WTC11 (cell line): ENCODE measurements at regions not wholly inside any gene's neighbourhood (a gene's known extent, or its start where the extent isn't known, plus 50 kb on each side); places are given as distances from the start of the nearest gene placed in this dataset.

Source experiments
- ATAC-seq: fragments of 200-7000 bp; cut with Tn5 transposase; 2 replicates; pipeline ENCODE4 v1.10.0; 2021; ENCODE audit warnings: mild to moderate bottlenecking, moderate library complexity
- CTCF ChIA-PET: fragments of 300-600 bp; sonication (Branson Sonifier 250); formaldehyde crosslinking; loops from one replicate; lab custom pipeline; 2021; ENCODE audit warnings: antibody characterized with exemption; lab: Charles Lee
- POLR2A ChIA-PET: fragments of 350-600 bp; sonication (Branson Sonifier 250); formaldehyde crosslinking; loops from one replicate; lab custom pipeline; 2021; ENCODE audit warnings: antibody characterized with exemption; lab: Charles Lee
- DNase-seq: peaks from one replicate; pipeline ENCODE4 v3.0.0; 2021; ENCODE audit warnings: low spot score
- H3K27ac Mint-ChIP-seq: 2 replicates; pipeline ENCODE4 v1.8.0; 2021; ENCODE audit warnings: mixed read lengths
- H3K27me3 Mint-ChIP-seq: 2 replicates; pipeline ENCODE4 v1.8.0; 2021; ENCODE audit warnings: low read depth, mild to moderate bottlenecking, moderate library complexity, mixed read lengths
- H3K36me3 Mint-ChIP-seq: 2 replicates; pipeline ENCODE4 v1.8.0; 2021; ENCODE audit warnings: mixed read lengths
- H3K4me1 Mint-ChIP-seq: 2 replicates; pipeline ENCODE4 v1.8.0; 2022; ENCODE audit warnings: mixed read lengths
- H3K4me3 Mint-ChIP-seq: 2 replicates; pipeline ENCODE4 v1.8.0; 2021; ENCODE audit warnings: mild to moderate bottlenecking, moderate library complexity, mixed read lengths
- H3K9me3 Mint-ChIP-seq: 2 replicates; pipeline ENCODE4 v1.8.0; 2021; ENCODE audit warnings: mixed read lengths
- AR ChIP-seq: fragments of 250-450 bp; sonication (Bioruptor Pico); IDR thresholded peaks from 2 replicates; pipeline ENCODE4 v1.9.0; 2021; ENCODE audit warnings: mild to moderate bottlenecking
- CBFB ChIP-seq: sonication (generic); formaldehyde crosslinking; IDR thresholded peaks from 2 replicates; pipeline ENCODE4 v1.8.1; 2022; ENCODE audit warnings: mild to moderate bottlenecking, low read depth, missing genetic modification reagents
- CREM ChIP-seq: sonication (generic); formaldehyde crosslinking; IDR thresholded peaks from 2 replicates; pipeline ENCODE4 v1.8.1; 2022; ENCODE audit warnings: mild to moderate bottlenecking, missing genetic modification reagents, moderate library complexity
- ESRRA ChIP-seq: sonication (generic); formaldehyde crosslinking; IDR thresholded peaks from 2 replicates; pipeline ENCODE4 v1.8.1; 2022; ENCODE audit warnings: mild to moderate bottlenecking, missing genetic modification reagents, borderline replicate concordance
- FOXP4 ChIP-seq: sonication (generic); formaldehyde crosslinking; IDR thresholded peaks from 2 replicates; pipeline ENCODE4 v1.8.0; 2022; ENCODE audit warnings: mild to moderate bottlenecking, missing genetic modification reagents
- GABPB1 ChIP-seq: sonication (generic); formaldehyde crosslinking; IDR thresholded peaks from 2 replicates; pipeline ENCODE4 v1.8.1; 2023; ENCODE audit warnings: mild to moderate bottlenecking, missing genetic modification reagents
- GRHL2 ChIP-seq: fragments of 250-450 bp; sonication (Bioruptor Pico); IDR thresholded peaks from 2 replicates; pipeline ENCODE4 v1.8.0; 2022; ENCODE audit warnings: mild to moderate bottlenecking, moderate library complexity; ENCODE audit not compliant: insufficient replicate concordance, severe bottlenecking
- HMGA2 ChIP-seq: fragments of 250-450 bp; sonication (Bioruptor Pico); IDR thresholded peaks from 2 replicates; pipeline ENCODE4 v1.4.0; 2021; ENCODE audit warnings: mild to moderate bottlenecking, moderate library complexity
- NFE2L1 ChIP-seq: sonication (generic); formaldehyde crosslinking; IDR thresholded peaks from 2 replicates; pipeline ENCODE4 v1.8.1; 2023; ENCODE audit warnings: missing genetic modification reagents
- PRRX2 ChIP-seq: fragments of 250-450 bp; sonication (Bioruptor Pico); IDR thresholded peaks from 2 replicates; pipeline ENCODE4 v1.8.0; 2021; ENCODE audit warnings: mild to moderate bottlenecking
- SMAD3 ChIP-seq: sonication (generic); formaldehyde crosslinking; IDR thresholded peaks from 2 replicates; pipeline ENCODE4 v1.8.0; 2022; ENCODE audit warnings: missing genetic modification reagents, mild to moderate bottlenecking, borderline replicate concordance
- SOX15 ChIP-seq: fragments of 250-450 bp; sonication (Bioruptor Pico); IDR thresholded peaks from 2 replicates; pipeline ENCODE4 v1.9.0; 2021; ENCODE audit warnings: mild to moderate bottlenecking
- TEAD1 ChIP-seq: sonication (generic); formaldehyde crosslinking; IDR thresholded peaks from 2 replicates; pipeline ENCODE4 v1.8.0; 2022; ENCODE audit warnings: mild to moderate bottlenecking, missing genetic modification reagents
- TEAD4 ChIP-seq: sonication (generic); formaldehyde crosslinking; IDR thresholded peaks from 2 replicates; pipeline ENCODE4 v1.8.0; 2022; ENCODE audit warnings: mild to moderate bottlenecking, missing genetic modification reagents
- TP53 ChIP-seq: sonication (generic); formaldehyde crosslinking; IDR thresholded peaks from 2 replicates; pipeline ENCODE4 v1.8.1; 2023; ENCODE audit warnings: mild to moderate bottlenecking, missing genetic modification reagents
- ZBTB21 ChIP-seq: sonication (generic); formaldehyde crosslinking; IDR thresholded peaks from 2 replicates; pipeline ENCODE4 v1.8.1; 2023; ENCODE audit warnings: mild to moderate bottlenecking, missing genetic modification reagents, borderline replicate concordance
- ZNF396 ChIP-seq: fragments of 250-450 bp; sonication (Bioruptor Pico); IDR thresholded peaks from 2 replicates; pipeline ENCODE4 v1.8.0; 2021; ENCODE audit warnings: mild to moderate bottlenecking, moderate library complexity, borderline replicate concordance
- TF ChIP-seq, protein P1 (sequence below): sonication (generic); formaldehyde crosslinking; IDR thresholded peaks from 2 replicates; pipeline ENCODE4 v1.8.0; 2023; ENCODE audit warnings: mild to moderate bottlenecking, missing genetic modification reagents
- TF ChIP-seq, protein P2 (sequence below): sonication (generic); formaldehyde crosslinking; IDR thresholded peaks from 2 replicates; pipeline ENCODE4 v1.8.1; 2022; ENCODE audit warnings: missing genetic modification reagents, borderline replicate concordance

DNA sequence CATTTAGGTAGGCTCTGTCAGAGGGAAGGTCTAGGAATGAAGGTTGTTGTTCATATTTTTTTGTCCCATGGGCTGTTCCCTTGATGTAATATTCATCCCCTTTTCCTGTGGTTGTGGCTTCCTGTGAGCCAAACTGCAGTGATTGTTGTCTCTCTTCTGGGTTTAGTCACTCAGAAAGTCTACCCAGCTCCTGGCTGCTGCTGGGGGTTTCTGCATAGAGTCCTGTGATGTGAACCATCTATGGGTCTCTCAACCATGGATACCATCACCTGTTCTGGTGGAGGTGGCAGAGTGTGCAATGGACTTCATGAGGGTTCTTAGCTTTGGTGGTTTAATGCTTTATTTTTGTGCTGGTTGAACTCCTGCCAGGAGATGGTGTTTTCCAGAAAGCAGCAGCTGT lies 122.8 kb downstream of the ZC4H2 start:
- Mint-ChIP-seq H3K9me3 (peaks cover 15% of the 10 kb centered on the region), H3K4me1 (peaks cover 6% of the 10 kb centered on the region), H3K36me3 (0 out of 2 replicates have a peak, but pooled peaks cover 4% of the 10 kb centered on the region), H3K27ac (no peak overlapping the region)
- ATAC-seq (no peak), DNase-seq (no peak)
- ChIA-PET POLR2A (no interaction called here), CTCF (no interaction called here)
- TF ChIP-seq SOX15 (no peak), AR (CRISPR knock-in tag) (no peak), GRHL2 (CRISPR knock-in tag) (no peak), TEAD1 (no peak), ZNF396 (CRISPR knock-in tag) (no peak)
- TF ChIP-seq, all 79 proteins: peak for 0
- Mint-ChIP-seq H3K27me3 (no peaks in the 10 kb centered on the region), H3K4me3 (no peak overlapping the region)

DNA sequence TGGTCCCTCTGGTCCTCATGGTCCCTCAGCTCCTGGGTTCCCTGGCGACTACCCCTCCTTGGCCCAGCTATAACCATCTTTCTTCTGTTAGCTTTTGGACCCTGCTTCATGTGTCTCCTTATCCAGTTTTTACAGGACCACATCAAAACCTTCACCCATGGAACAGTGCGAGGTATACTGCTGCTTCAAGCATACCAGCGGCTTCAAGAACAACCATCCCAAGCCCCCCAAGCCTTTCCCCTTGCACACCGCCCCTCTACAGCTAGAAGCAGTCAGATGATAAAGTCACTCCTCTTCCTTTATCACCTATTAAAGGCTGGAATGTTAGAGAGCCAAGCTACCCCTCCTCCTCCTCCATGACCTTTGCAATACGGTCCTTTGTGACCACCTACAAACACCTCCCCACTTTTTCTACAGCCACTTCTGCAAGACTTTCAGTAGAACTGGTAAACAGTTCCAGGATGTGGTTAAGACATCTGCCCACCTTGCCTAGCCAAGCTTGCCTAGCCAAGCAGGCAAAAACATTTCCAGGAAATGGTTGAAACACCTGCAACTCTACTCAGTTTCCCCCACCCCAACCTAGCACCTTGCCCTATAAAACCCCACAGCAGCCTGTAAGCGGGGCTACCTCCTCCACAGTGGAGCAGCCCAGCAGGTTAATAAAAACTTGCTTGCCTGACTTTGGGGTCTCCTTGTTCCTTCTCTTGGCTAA lies 125.7 kb downstream of the ZC4H2 start:
- peaks cover 15% of the 10 kb centered on the region for H3K9me3 Mint-ChIP-seq
- ATAC-seq (no peak), DNase-seq (no peak)
- H3K4me1 Mint-ChIP-seq: peaks cover 6% of the 10 kb centered on the region
- H3K27me3 Mint-ChIP-seq: no peaks in the 10 kb centered on the region
- H3K4me3 Mint-ChIP-seq: no peak overlapping the region
- POLR2A ChIA-PET: no interaction called here
- CTCF ChIA-PET: no interaction called here
- H3K36me3 Mint-ChIP-seq: 0 out of 2 replicates have a peak, but pooled peaks cover 4% of the 10 kb centered on the region
- TF ChIP-seq CBFB (CRISPR knock-in tag) (no peak), TP53 (CRISPR knock-in tag) (no peak), NFE2L1 (no peak), PRRX2 (no peak), SMAD3 (CRISPR knock-in tag) (no peak), GABPB1 (CRISPR knock-in tag) (no peak), ESRRA (CRISPR knock-in tag) (no peak), HMGA2 (no peak), ZBTB21 (CRISPR knock-in tag) (no peak), TEAD4 (no peak), CREM (no peak), FOXP4 (CRISPR knock-in tag) (no peak), AR (CRISPR knock-in tag) (no peak)
- TF ChIP-seq, protein P1, sequence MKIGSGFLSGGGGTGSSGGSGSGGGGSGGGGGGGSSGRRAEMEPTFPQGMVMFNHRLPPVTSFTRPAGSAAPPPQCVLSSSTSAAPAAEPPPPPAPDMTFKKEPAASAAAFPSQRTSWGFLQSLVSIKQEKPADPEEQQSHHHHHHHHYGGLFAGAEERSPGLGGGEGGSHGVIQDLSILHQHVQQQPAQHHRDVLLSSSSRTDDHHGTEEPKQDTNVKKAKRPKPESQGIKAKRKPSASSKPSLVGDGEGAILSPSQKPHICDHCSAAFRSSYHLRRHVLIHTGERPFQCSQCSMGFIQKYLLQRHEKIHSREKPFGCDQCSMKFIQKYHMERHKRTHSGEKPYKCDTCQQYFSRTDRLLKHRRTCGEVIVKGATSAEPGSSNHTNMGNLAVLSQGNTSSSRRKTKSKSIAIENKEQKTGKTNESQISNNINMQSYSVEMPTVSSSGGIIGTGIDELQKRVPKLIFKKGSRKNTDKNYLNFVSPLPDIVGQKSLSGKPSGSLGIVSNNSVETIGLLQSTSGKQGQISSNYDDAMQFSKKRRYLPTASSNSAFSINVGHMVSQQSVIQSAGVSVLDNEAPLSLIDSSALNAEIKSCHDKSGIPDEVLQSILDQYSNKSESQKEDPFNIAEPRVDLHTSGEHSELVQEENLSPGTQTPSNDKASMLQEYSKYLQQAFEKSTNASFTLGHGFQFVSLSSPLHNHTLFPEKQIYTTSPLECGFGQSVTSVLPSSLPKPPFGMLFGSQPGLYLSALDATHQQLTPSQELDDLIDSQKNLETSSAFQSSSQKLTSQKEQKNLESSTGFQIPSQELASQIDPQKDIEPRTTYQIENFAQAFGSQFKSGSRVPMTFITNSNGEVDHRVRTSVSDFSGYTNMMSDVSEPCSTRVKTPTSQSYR (CRISPR knock-in tag): no peak
- TF ChIP-seq, protein P2, sequence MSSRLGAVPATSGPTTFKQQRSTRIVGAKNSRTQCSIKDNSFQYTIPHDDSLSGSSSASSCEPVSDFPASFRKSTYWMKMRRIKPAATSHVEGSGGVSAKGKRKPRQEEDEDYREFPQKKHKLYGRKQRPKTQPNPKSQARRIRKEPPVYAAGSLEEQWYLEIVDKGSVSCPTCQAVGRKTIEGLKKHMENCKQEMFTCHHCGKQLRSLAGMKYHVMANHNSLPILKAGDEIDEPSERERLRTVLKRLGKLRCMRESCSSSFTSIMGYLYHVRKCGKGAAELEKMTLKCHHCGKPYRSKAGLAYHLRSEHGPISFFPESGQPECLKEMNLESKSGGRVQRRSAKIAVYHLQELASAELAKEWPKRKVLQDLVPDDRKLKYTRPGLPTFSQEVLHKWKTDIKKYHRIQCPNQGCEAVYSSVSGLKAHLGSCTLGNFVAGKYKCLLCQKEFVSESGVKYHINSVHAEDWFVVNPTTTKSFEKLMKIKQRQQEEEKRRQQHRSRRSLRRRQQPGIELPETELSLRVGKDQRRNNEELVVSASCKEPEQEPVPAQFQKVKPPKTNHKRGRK (CRISPR knock-in tag): no peak
- TF ChIP-seq, all 79 proteins: peak for 0
- H3K27ac Mint-ChIP-seq: no peak overlapping the region
